T-helper 2 cell treated with Interferon-gamma antibody and Interleukin-4, amounts not matched to agents 100 ng/mL and 5 ng/mL, for 36 hours (primary cell): ENCODE measurements at regions not wholly inside any gene's neighbourhood (a gene's known extent, or its start where the extent isn't known, plus 50 kb on each side); places are given as distances from the start of the nearest gene placed in this dataset.
"Not testable (repeated sequence)": the region's sequence is repeated elsewhere in the genome, so short reads cannot be mapped to it uniquely, and the experiment has no call there.

Experiments used
- intact Hi-C: fragments of 100-400 bp; cut with micrococcal nuclease; formaldehyde crosslinking; loops from one replicate; pipeline ENCODE4 v1.15.1; 2023

DNA sequence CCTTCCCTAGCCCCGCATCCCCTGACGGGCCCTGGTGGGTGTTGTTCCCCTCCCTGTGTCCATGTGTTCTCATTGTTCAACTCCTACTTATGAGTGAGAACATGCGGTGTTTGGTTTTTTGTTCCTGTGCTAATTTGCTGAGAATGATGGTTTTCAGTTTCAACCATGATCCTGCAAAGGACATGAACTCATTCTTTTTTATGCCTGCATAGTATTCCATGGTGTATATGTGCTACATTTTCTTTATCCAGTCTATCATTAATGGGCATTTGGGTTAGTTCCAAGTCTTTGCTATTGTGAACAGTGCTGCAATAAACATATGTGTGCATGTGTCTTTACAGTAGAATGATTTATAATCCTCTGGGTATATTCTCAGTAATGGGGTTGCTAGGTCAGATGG, 65.7 kb upstream of the DCD start:
- intact Hi-C loops = not testable (repeated sequence)

GRCh38 chr12:54711669-54712068, 63.5 kb upstream of the DCD start:
- intact Hi-C loops = no loop called here

GRCh38 chr12:54708826-54709225, 60.7 kb upstream of the DCD start:
- intact Hi-C loops = no loop called here

DNA sequence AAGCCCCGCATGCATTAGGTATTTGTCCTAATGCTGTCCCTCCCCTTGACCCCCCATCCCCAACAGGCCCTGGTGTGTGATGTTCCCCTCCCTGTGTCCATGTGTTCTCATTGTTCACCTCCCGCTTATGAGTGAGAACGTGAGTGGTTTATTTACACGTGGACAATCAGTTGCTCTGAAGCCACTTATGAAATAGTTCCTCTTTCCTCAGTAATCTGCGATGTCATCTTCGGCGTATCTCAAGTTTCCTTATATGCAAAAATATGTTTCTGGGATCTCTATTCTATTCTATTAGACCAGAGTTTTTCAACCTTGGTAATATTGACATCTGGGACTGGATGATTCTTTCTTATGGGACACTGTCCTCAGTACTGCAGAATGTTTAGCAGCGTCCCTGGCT, 56.0 kb upstream of the DCD start:
- intact Hi-C loops = loop anchor here (5.0 kb wide), 1 partner anchor 253 kb away; no protein-coding TSS in a partner anchor

DNA sequence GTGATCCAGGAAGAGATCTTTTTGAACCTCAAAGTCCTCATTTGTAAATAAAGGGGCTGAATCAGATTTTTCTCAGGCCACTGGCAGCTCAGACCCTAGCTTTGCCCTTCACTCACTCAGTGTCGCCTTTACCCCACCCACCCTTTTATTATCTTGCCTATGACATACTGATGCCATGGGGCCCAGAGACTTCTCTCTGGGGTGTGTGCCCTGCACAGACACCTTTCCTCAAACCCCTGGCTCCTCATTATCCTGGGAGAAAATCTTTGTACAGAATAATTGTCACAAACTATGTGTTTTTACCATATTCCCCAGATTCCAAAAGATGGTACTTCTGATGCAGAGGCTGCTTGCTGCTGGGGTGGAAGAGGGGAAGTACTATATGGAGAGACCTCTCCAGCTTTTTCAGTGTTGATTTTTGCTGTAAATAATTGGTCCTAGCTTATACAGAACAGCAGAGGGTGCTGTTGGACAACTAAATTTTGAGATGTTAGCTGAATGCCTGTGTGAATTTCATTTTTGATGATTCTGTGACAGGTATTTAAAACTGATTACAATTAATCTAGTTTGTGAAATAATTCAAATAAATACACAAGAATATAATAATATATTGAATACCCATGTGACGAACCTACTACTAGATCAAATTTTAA, 53.9 kb upstream of the DCD start:
- intact Hi-C loops = loop anchor here (1.0 to 5.0 kb wide), 4 partner anchors 255 to 443 kb away; no protein-coding TSS in a partner anchor

GRCh38 chr12:54700849-54701248, 52.7 kb upstream of the DCD start:
- intact Hi-C loops = loop anchor here (5.0 kb wide), 1 partner anchor 256 kb away; no protein-coding TSS in a partner anchor

DNA sequence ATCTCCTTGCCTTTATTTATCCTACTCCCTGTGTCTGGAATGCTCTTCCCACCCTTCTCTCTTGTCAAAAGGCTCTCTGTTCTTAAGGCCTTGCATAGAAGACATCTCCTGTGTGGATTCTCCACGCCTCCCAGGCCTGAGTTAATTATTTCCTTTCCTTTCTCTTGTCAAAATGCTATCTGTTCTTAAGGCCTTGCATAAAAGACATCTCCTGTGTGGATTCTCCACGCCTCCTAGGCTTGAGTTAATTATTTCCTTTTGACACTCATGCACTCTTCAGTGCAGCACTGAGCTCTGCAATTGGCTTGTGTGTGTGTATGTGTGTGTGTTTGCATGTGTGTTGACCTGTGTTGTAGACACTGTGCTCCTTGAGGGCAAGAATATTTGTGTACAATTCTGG, 52.1 kb upstream of the DCD start:
- intact Hi-C loops = loop anchor here (5.0 kb wide), 1 partner anchor 257 kb away; no protein-coding TSS in a partner anchor
